ENCODE measurements at regions not wholly inside any gene's neighbourhood (a gene's known extent, or its start where the extent isn't known, plus 50 kb on each side); places are given as distances from the start of the nearest gene placed in this dataset.

DNA sequence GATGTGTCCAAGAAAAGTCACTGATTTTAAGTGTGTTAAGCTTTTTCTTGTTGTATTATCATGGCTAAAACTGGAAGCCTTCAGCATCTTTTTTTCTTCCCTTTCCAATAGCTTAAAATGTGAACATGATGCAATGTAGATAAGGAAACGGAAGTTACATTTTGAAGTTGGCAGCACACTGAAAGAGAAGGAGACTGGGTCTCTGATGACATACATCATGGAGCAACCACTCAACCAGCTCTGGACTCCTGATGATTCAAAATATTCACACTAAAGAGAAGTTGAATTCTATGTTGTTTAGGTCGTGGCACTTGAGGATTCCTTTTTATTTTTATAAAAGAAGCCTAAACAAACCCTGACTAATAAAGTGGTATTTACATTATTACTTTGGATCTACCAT lies 488.3 kb upstream of the ALCAM start:
- TF ChIP-seq, protein P1, sequence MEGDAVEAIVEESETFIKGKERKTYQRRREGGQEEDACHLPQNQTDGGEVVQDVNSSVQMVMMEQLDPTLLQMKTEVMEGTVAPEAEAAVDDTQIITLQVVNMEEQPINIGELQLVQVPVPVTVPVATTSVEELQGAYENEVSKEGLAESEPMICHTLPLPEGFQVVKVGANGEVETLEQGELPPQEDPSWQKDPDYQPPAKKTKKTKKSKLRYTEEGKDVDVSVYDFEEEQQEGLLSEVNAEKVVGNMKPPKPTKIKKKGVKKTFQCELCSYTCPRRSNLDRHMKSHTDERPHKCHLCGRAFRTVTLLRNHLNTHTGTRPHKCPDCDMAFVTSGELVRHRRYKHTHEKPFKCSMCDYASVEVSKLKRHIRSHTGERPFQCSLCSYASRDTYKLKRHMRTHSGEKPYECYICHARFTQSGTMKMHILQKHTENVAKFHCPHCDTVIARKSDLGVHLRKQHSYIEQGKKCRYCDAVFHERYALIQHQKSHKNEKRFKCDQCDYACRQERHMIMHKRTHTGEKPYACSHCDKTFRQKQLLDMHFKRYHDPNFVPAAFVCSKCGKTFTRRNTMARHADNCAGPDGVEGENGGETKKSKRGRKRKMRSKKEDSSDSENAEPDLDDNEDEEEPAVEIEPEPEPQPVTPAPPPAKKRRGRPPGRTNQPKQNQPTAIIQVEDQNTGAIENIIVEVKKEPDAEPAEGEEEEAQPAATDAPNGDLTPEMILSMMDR (IDR thresholded peaks at IDR 0.05) = no peak
- TF ChIP-seq EZH2 (IDR thresholded peaks at IDR 0.05) (no peak), EZH2phosphoT487 (IDR thresholded peaks at IDR 0.05) (no peak)

Data from neural progenitor cell (in vitro differentiated cells).